HG03432 (cell line): ENCODE measurements at regions not wholly inside any gene's neighbourhood (a gene's known extent, or its start where the extent isn't known, plus 50 kb on each side); places are given as distances from the start of the nearest gene placed in this dataset.

Experiments
- ATAC-seq: cut with Tn5 transposase; IDR thresholded peaks from one replicate; pipeline ENCODE4 v1.9.1; 2021; ENCODE audit warnings: mild to moderate bottlenecking, moderate library complexity; ENCODE audit not compliant: unreplicated experiment

DNA sequence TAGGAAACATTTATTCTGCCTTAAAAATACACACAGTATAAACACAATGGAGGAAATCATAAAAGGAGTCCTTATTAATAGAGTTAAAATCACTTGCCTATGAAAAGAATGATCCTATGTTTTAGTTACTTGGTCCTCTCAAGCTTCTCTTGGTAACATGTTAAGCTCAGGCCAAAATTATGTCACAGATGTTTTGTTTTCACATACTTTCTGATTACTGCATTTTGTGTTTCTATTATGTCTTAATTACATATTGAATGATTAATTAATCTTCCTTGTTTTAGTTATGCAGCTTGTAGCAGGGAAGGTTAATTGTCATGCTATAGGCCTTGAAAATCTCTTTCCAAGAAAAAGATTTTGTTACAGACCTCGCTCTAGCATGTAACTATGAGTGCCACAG, 406.0 kb downstream of the PLA2G4A start:
- ATAC-seq, result no peak

- no peak for ATAC-seq
Measured at GRCh38 chr1:187236199-187236598, 407.4 kb downstream of the PLA2G4A start.

- no peak for ATAC-seq
Measured at GRCh38 chr1:187236676-187237075, 407.9 kb downstream of the PLA2G4A start.

DNA sequence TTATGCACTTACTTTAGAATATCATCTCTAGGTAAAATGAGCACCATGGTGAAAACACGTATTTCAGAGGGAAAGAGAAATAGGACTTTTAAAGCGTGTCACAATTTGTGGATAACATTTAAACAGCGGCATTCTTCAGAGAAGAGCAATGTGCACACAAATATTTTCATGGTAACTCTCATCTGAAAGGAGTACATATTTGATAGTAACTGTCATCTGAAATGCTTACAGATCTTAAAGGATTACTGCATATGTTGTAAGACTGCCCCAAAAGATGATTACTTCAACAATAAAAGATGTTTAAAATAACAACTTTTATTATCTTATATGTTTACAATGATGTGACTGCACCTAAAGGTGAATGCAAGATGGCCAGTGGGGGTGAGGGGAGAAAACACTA, 408.8 kb downstream of the PLA2G4A start:
- ATAC-seq, result no peak

DNA sequence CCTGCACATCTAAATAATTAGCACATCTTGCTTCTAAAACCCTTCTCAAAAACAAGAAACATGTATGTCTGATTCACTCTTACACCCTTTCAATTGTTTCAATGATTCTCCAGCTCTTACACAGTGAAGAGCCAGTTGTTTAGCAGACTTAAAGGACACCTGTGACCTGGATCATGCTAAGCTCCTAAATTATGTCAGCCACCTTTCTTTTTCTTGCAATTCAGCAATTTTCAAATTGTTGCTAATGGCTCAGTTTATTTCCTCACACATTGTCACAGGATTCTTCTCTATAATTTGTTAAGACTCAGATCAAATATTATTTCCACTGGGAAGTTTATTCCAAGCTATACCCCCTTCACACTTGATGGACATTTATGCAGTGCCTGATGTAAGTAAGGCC, 413.2 kb downstream of the PLA2G4A start:
- ATAC-seq, result no peak

DNA sequence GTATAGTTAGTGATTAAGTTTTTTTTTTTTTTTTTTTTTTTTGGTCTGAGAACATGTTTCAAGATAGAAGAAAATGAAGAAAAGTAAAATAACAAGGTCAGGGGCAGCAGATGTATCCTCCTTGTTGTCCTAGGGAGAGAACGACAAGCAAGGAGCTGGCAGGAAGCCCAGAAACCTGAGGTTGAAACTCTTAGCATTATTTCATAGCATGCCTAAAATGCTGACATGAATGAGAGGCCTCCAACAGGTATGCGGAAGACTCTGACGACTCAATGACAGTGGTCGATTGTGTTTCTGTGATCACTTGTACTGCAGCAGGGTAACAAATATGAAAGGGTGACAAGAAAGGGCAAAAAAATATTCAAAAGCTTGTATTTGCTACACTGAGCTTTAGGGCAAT, 415.9 kb downstream of the PLA2G4A start:
- ATAC-seq, result no peak

DNA sequence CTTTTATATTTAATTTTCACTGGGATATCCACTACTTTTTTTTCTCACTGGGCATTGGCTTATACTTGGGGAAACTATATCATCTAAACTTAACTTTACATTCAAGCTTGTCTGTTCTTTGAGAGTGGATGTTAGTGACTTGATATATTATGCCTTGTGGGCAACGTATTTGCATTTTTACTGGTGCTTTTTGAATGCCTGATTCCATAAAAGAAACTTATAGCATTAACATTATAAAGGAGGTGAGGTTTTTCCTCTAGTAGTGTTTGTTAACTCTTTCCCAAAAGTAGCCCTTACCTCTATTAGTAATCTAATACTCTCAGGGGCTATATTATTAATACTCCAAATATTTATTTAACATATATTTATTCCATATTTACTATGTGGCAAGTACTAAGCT, 416.5 kb downstream of the PLA2G4A start:
- ATAC-seq, result no peak

DNA sequence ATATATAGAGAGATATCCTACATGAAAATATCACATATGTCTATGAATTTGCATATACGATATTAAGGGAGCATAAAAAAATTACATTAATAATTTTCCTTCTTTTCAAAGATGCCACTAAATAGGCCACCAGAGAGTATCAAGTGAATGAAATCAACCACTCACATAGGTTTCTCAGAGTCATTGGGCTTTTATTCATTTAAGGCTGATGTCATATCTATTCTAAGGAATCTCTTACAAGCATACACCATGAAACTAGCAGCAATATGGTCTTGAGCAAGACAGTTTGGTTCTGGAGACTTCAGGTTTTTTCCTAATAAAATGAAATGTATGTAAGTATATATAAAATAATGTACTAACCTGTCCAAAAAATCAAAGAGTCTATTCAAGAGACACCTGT, 420.4 kb downstream of the PLA2G4A start:
- no peak for ATAC-seq

DNA sequence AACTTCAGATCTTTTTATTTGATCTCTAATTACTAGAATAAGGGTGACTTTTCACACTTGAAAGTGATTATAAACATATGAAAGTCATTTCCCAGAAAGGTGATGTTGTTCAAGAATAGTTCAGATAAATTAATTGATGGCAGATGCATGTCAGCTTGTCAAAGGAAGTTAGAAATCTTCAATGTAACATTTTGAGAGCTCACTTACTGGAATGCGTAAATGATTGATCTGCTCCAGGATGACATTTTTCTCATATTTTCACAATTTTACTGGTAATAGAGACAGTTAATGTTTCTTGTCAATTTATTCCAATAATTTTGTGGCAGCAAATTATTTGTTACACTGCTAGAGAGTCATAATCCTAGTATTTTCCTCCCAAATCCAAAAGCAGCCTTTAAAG, 424.2 kb downstream of the PLA2G4A start:
- ATAC-seq, result no peak

DNA sequence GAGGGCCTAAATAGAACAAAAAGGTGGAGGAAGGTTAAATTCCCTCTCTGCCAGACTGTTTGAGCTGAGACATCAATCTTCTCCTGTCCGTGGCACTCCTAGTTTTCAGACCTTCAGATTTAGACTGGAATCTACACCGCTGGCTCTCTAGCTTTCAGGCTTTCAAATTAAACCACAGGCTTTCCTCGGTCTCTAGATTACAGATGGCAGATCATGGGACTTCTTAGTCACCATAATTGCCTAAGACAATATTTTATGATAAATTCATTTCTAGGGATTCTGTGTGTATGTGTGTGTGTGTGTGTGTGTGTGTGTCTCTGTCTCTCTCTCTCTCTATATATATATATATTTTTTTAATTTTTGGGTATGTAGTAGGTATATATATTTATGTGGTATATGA, 428.7 kb downstream of the PLA2G4A start:
- no peak for ATAC-seq

DNA sequence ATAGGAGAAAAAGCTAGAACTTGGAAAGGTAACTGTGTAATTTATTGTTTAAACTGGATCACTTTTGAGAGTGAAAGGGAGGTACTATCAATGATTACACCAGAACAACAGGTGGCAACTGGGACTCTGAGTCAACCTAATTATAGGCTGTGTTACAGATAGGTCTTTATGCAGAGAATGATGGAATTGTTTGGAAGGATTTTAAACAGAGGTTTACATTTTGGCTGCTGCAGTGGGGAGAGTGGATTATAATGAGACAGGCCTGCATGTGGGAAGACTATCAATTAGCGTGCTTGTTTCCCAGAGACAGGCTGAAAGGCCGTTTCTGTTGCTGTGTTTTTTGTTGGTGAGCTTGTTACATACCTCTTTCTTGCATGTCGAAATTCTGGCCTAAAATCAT, 432.9 kb downstream of the PLA2G4A start:
- no peak for ATAC-seq

GRCh38 chr1:187262731-187263130, 434.0 kb downstream of the PLA2G4A start:
- no peak for ATAC-seq

DNA sequence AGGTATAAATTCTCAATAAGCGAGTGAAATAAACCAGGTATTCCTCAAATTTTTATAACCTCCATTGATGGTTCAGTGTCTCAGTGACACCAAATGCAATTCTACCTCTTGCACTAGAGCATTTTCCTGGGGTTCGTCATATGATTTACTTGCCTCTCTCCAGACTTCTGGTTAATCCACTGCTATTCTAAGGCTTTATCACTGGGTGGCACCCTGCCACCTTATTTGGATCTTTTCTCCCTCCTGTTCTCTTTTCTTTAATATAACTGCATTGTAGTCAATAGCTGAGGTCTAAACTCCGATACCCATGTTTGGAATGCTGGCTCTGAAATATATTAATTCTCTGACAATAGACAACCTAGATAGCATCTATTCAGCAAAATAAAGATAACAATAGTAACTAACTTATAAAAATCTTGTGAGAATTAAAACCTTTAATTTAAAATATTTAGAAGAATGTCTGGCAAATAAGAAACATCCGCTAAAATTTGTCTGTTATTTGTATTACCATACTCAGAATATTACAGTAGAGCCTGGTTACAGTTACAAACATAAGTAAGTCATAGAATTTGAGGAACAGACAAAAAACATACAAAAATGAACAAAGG, 436.4 kb downstream of the PLA2G4A start:
- ATAC-seq, result no peak

GRCh38 chr1:187266051-187266450, 437.3 kb downstream of the PLA2G4A start:
- ATAC-seq, result no peak

GRCh38 chr1:187267827-187268226, 439.1 kb downstream of the PLA2G4A start:
- no peak for ATAC-seq

DNA sequence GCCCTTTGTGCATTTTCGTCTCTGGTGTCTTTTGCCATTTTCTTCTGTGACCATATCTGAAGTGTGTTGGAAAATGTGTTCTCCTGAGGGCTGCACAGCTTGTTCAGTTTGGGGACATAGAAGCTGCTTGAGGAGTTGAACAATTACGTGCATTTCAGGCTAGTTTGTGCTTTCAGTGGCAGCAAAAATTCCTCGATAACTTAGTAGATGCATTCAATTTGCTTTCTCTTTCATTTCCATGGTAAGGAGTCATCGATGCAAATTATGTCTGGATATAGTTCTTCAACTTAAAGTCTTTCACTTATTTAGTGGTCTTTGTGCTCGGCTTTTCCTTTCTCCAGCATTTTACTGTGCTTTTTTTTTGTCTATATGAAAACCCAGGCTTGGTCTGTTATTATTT, 441.5 kb downstream of the PLA2G4A start:
- ATAC-seq, result no peak

DNA sequence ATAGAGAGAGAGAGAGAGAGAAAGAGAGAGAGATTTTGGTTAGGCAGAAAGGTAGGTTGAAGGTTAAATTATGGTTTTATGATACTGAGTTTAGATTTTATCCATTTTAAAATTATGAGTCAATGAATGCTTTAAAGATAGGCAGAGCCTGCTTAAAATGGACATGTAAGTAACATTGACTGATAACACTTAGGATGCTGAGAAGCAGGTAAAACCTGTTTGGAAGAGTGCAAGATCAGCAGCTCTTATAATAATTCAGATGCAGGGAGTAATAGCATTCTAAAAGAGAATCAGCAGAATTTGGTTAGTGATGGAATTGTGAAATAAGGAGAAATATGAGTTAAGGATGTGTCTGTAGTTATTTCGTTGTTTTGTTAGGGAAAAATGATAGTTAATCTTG, 446.6 kb downstream of the PLA2G4A start:
- ATAC-seq, result no peak

GRCh38 chr1:187275985-187276575, 447.3 kb downstream of the PLA2G4A start:
- no peak for ATAC-seq

DNA sequence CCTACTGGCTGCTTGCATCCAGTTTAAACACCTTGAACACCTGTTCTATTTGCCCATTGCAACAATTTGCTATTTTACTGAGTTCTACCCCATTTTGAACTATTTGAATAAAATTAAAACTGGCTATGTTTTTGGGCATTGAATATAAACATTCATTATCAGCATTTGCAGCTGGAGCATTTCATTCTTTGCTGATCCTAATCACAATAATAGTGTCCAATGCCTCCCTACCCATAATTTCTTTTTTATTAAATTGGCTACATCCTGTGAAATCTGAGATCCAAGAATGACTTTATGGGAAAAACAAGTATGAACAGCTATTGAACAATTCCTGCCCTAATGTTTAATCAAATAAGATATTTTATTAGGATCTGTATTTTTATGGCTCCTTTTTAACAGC, 447.9 kb downstream of the PLA2G4A start:
- no peak for ATAC-seq

- no peak for ATAC-seq
Measured at GRCh38 chr1:187280031-187280430, 451.3 kb downstream of the PLA2G4A start.

GRCh38 chr1:187281085-187281484, 452.3 kb downstream of the PLA2G4A start:
- ATAC-seq, result no peak

DNA sequence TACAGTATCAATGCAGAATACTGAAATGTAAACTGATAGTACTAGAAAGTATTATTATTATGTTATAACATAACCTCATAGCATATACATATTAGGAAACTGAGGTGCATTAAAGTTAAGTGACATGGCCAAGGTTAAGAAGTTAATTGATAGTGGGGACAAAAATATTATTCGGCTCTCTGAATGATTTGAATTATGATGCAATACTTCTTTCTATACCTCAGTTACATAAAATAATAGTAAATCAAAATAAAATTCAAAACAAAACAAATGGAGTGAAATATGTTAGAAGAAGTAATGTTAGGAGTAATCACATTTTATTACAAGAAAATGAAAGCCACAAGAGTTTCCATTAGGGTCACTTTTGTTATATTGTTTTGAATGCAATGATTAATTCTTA, 455.2 kb downstream of the PLA2G4A start:
- no peak for ATAC-seq
